ENCODE measurements at regions not wholly inside any gene's neighbourhood (a gene's known extent, or its start where the extent isn't known, plus 50 kb on each side); places are given as distances from the start of the nearest gene placed in this dataset.

GRCh38 chr1:218166268-218166945 is 118.7 kb upstream of the RRP15 start:
- TF ChIP-seq CTCF (conservative IDR thresholded peaks at IDR 0.05; ENCODE audit: low read depth, low read length): no peak
- TF ChIP-seq EZH2 (IDR thresholded peaks at IDR 0.05; ENCODE audit: borderline replicate concordance, low read depth, low read length, poor library complexity, severe bottlenecking): no peak

Data from A673 (cell line).